Hepatocyte (in vitro differentiated cells): ENCODE measurements at regions not wholly inside any gene's neighbourhood (a gene's known extent, or its start where the extent isn't known, plus 50 kb on each side); places are given as distances from the start of the nearest gene placed in this dataset.

Source experiments
- DNase-seq: peaks from one replicate; pipeline ENCODE4 v3.0.0-alpha.2; 2016; ENCODE audit warnings: low spot score
- H2AFZ ChIP-seq: fragments of 200-600 bp; sonication (generic); 2 replicates; pipeline ENCODE4 v1.6.0; 2016; ENCODE audit warnings: antibody characterized with exemption, mild to moderate bottlenecking
- H3K27ac ChIP-seq: fragments of 200-600 bp; sonication (generic); 2 replicates; pipeline ENCODE4 v1.5.1; 2016; ENCODE audit warnings: mild to moderate bottlenecking
- H3K27me3 ChIP-seq: fragments of 200-600 bp; sonication (generic); 2 replicates; pipeline ENCODE4 v1.6.1; 2016
- H3K36me3 ChIP-seq: fragments of 200-600 bp; sonication (generic); replicated peaks from 2 replicates; pipeline ENCODE4 v1.5.1; 2016; ENCODE audit warnings: low read depth; ENCODE audit not compliant: insufficient read depth
- H3K4me1 ChIP-seq: fragments of 200-600 bp; sonication (generic); 2 replicates; pipeline ENCODE4 v1.5.1; 2016; ENCODE audit warnings: mild to moderate bottlenecking, moderate library complexity; ENCODE audit not compliant: insufficient read depth
- H3K4me2 ChIP-seq: fragments of 200-600 bp; sonication (generic); 2 replicates; pipeline ENCODE4 v1.6.0; 2016
- H3K4me3 ChIP-seq: fragments of 200-600 bp; sonication (generic); 2 replicates; pipeline ENCODE4 v1.5.1; 2016; ENCODE audit warnings: mild to moderate bottlenecking
- H3K79me2 ChIP-seq: fragments of 200-600 bp; sonication (generic); 2 replicates; pipeline ENCODE4 v1.6.0; 2017; ENCODE audit warnings: mild to moderate bottlenecking
- H3K9me2 ChIP-seq: fragments of 200-600 bp; sonication (generic); replicated peaks from 2 replicates; pipeline ENCODE4 v1.6.0; 2017; ENCODE audit warnings: mild to moderate bottlenecking; ENCODE audit not compliant: insufficient read depth
- H3K9me3 ChIP-seq: fragments of 200-600 bp; sonication (generic); 2 replicates; pipeline ENCODE4 v1.5.1; 2016; ENCODE audit warnings: low read depth, mild to moderate bottlenecking
- H4K20me1 ChIP-seq: fragments of 200-600 bp; sonication (generic); 2 replicates; pipeline ENCODE4 v1.6.0; 2016; ENCODE audit warnings: mild to moderate bottlenecking; ENCODE audit not compliant: insufficient read depth, poor library complexity, severe bottlenecking
- CTCF ChIP-seq: fragments of 200-600 bp; sonication (generic); IDR thresholded peaks from 2 replicates; pipeline ENCODE4 v1.5.1; 2016; ENCODE audit warnings: antibody characterized with exemption, mild to moderate bottlenecking; ENCODE audit not compliant: poor library complexity
- EZH2 ChIP-seq: fragments of 200-600 bp; sonication (generic); IDR thresholded peaks from 2 replicates; pipeline ENCODE4 v1.6.1; 2016; ENCODE audit warnings: antibody characterized with exemption, mild to moderate bottlenecking, borderline replicate concordance
- EZH2phosphoT487 ChIP-seq: fragments of 200-600 bp; sonication (generic); IDR thresholded peaks from one replicate; pipeline ENCODE4 v1.6.1; 2018; ENCODE audit warnings: antibody characterized with exemption, mild to moderate bottlenecking, low read depth, moderate library complexity; ENCODE audit not compliant: unreplicated experiment, severe bottlenecking
- WGBS: methylation state at CpG from one replicate; pipeline ENCODE4 v1.1.6; 2016; ENCODE audit warnings: low lambda C conversion rate; ENCODE audit errors: missing lambda C conversion rate; 5-methylcytosine and 5-hydroxymethylcytosine counted together

GRCh38 chr2:64796926-64797325 lies 143.2 kb upstream of the SERTAD2 start:
- no peaks in the 10 kb centered on the region for H3K27me3 ChIP-seq
- no peaks in the 10 kb centered on the region for H3K9me3 ChIP-seq
- no peak for TF ChIP-seq EZH2
- no peak for TF ChIP-seq CTCF
- no peak for TF ChIP-seq EZH2phosphoT487
- peaks cover 9% of the 10 kb centered on the region for H3K4me1 ChIP-seq
- H3K4me3 ChIP-seq, result no peak overlapping the region
- H3K9me2 ChIP-seq, result no peaks in the 10 kb centered on the region
- WGBS, result 92% methylated on average over 6 of the region's 6 CpGs
- no peak overlapping the region for H3K27ac ChIP-seq
- no peak for DNase-seq
- H3K4me2 ChIP-seq, result no peak overlapping the region
- no peaks in the 10 kb centered on the region for H3K36me3 ChIP-seq
- H3K79me2 ChIP-seq, result no peaks in the 10 kb centered on the region
- H4K20me1 ChIP-seq, result no peaks in the 10 kb centered on the region
- no peak overlapping the region for H2AFZ ChIP-seq

DNA sequence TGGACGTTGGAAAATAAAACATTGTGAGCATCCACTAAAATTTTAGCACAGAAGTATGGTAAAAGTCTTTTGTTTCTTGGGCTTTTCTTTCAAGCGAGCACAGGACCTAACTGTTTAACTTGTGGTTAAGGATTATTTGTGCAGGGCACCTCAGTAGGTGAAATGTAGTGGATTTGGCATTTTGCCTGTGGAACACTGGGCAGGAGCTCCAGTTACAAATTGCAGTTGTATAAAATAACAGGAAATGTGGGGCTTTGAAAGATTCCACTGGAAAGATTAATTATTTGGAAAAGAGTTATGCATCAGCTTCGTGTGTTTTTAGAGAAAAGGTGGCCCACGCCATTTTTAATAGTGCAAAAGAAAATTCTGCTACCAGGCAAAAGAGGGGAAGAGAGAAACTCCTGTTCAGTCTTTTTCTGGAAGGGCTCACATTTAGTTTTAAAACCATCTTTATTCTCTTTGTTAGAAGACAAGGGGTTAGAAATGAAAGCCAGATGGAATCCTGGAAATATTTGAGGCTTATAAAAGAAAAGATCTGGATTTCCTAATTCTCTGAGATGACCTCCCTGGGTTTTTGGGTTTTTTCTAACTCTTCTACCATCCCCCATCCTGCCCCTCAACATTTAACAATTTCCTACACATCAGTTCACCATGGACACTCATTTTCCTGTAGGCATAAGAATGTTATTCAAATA lies 144.3 kb upstream of the SERTAD2 start:
- no peaks in the 10 kb centered on the region for H3K9me3 ChIP-seq
- WGBS, result 48% methylated on average over 4 of the region's 4 CpGs
- no peak for DNase-seq
- TF ChIP-seq EZH2phosphoT487, result no peak
- TF ChIP-seq CTCF, result no peak
- no peak for TF ChIP-seq EZH2
- H4K20me1 ChIP-seq, result no peaks in the 10 kb centered on the region
- no peak overlapping the region for H3K4me3 ChIP-seq
- no peaks in the 10 kb centered on the region for H3K9me2 ChIP-seq
- no peaks in the 10 kb centered on the region for H3K79me2 ChIP-seq
- peak overlapping the region; percentile 44 for H3K4me2 ChIP-seq
- peak overlapping the region; percentile 58 for H3K27ac ChIP-seq
- peaks cover 9% of the 10 kb centered on the region for H3K4me1 ChIP-seq
- H2AFZ ChIP-seq, result peak overlapping the region; percentile 27
- no peaks in the 10 kb centered on the region for H3K27me3 ChIP-seq
- H3K36me3 ChIP-seq, result no peaks in the 10 kb centered on the region

- Histone ChIP-seq H3K27me3 (no peaks in the 10 kb centered on the region), H3K27ac (no peak overlapping the region), H3K9me2 (no peaks in the 10 kb centered on the region), H3K79me2 (no peaks in the 10 kb centered on the region), H3K36me3 (no peaks in the 10 kb centered on the region), H3K4me2 (no peak overlapping the region), H4K20me1 (no peaks in the 10 kb centered on the region), H2AFZ (no peak overlapping the region), H3K4me3 (no peak overlapping the region), H3K4me1 (peaks cover 9% of the 10 kb centered on the region), H3K9me3 (no peaks in the 10 kb centered on the region)
- no peak for TF ChIP-seq EZH2
- no peak for TF ChIP-seq CTCF
- no peak for TF ChIP-seq EZH2phosphoT487
- no peak for DNase-seq
- WGBS, result 93% methylated on average over 4 of the region's 4 CpGs
Observed at GRCh38 chr2:64799592-64800252, 146.0 kb upstream of the SERTAD2 start.
